ENCODE measurements at regions not wholly inside any gene's neighbourhood (a gene's known extent, or its start where the extent isn't known, plus 50 kb on each side); places are given as distances from the start of the nearest gene placed in this dataset.

DNA sequence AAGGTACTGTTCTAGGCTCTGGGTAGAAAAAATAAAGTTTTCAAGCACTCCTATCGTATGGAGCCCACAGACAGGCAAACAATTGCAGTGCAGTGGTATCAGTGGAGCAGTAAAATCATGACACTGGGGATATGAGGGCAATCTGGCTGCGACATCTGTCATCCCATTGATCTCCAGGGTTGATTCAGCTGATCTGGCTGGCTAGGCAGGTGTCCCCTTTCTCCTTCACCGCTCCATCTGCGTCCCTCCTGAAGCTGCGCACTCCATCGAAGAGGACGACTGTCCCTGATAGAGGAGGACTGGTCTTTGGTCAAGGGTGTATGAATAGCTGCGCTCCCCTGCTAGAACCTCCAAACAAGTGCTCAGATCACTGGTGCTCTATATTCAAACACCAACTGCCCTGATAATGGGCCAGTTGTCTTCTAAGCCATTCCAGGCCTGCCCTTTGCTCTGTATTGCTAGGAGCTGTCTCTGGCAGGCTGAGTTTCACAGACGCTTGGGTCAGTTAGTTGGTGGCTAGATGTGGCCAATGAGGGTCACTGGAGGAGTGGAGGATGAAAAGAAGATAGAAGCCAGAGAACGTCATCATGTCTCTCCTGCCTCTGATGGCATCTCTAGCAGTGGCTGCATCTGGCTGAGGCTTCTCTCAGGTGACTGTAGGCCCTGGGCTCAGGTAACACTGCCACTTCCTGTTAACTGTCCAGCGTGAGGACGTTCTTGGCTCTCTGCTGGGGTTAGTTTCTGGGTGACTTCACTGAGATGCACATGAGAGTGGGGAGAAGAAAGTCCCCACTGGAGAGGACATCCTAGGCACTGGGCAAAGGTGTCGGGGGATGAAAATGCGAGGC lies 205.0 kb upstream of the FOXN3 start:
- TF ChIP-seq, protein P1, sequence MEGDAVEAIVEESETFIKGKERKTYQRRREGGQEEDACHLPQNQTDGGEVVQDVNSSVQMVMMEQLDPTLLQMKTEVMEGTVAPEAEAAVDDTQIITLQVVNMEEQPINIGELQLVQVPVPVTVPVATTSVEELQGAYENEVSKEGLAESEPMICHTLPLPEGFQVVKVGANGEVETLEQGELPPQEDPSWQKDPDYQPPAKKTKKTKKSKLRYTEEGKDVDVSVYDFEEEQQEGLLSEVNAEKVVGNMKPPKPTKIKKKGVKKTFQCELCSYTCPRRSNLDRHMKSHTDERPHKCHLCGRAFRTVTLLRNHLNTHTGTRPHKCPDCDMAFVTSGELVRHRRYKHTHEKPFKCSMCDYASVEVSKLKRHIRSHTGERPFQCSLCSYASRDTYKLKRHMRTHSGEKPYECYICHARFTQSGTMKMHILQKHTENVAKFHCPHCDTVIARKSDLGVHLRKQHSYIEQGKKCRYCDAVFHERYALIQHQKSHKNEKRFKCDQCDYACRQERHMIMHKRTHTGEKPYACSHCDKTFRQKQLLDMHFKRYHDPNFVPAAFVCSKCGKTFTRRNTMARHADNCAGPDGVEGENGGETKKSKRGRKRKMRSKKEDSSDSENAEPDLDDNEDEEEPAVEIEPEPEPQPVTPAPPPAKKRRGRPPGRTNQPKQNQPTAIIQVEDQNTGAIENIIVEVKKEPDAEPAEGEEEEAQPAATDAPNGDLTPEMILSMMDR (conservative IDR thresholded peaks at IDR 0.05; ENCODE audit: low read depth, low read length): no peak
- TF ChIP-seq EZH2 (IDR thresholded peaks at IDR 0.05; ENCODE audit: borderline replicate concordance, low read depth, low read length, poor library complexity, severe bottlenecking): no peak
